IPS-18a (cell line): ENCODE measurements at regions not wholly inside any gene's neighbourhood (a gene's known extent, or its start where the extent isn't known, plus 50 kb on each side); places are given as distances from the start of the nearest gene placed in this dataset.

ENCODE experiments used
- H3K27ac ChIP-seq: one replicate; pipeline ENCODE4 v1.5.1; 2013; ENCODE audit warnings: low read length
- H3K27me3 ChIP-seq: one replicate; pipeline ENCODE4 v1.6.1; 2013; ENCODE audit warnings: mild to moderate bottlenecking, low read length; ENCODE audit not compliant: control insufficient read depth, insufficient read depth
- H3K36me3 ChIP-seq: one replicate; pipeline ENCODE4 v1.6.1; 2013; ENCODE audit warnings: low read depth, low read length; ENCODE audit not compliant: control insufficient read depth
- H3K4me1 ChIP-seq: one replicate; pipeline ENCODE4 v1.6.1; 2013; ENCODE audit warnings: low read depth, low read length; ENCODE audit not compliant: control insufficient read depth
- H3K4me3 ChIP-seq: one replicate; pipeline ENCODE4 v1.5.1; 2013; ENCODE audit warnings: low read length
- H3K9ac ChIP-seq: one replicate; pipeline ENCODE4 v1.6.1; 2013; ENCODE audit warnings: mild to moderate bottlenecking, low read length, moderate library complexity
- H3K9me3 ChIP-seq: one replicate; pipeline ENCODE4 v1.6.1; 2013; ENCODE audit warnings: low read depth, low read length; ENCODE audit not compliant: control insufficient read depth

- H3K27me3 ChIP-seq = peaks cover 14% of the 10 kb centered on the region
- peaks cover under 1% of the 10 kb centered on the region for H3K4me1 ChIP-seq
- no peak overlapping the region for H3K4me3 ChIP-seq
- H3K9ac ChIP-seq = no peak overlapping the region
- no peaks in the 10 kb centered on the region for H3K36me3 ChIP-seq
- no peak overlapping the region for H3K27ac ChIP-seq
- no peaks in the 10 kb centered on the region for H3K9me3 ChIP-seq
Measured at GRCh38 chr1:181187337-181188126, 99.0 kb downstream of the IER5 start.

- no peaks in the 10 kb centered on the region for H3K36me3 ChIP-seq
- no peak overlapping the region for H3K27ac ChIP-seq
- no peak overlapping the region for H3K9ac ChIP-seq
- H3K9me3 ChIP-seq = no peaks in the 10 kb centered on the region
- no peaks in the 10 kb centered on the region for H3K4me1 ChIP-seq
- H3K4me3 ChIP-seq = no peak overlapping the region
- H3K27me3 ChIP-seq = peaks cover 14% of the 10 kb centered on the region
Measured at GRCh38 chr1:181189245-181189644, 100.7 kb downstream of the IER5 start.

- Histone ChIP-seq H3K4me3 (peak overlapping the region; percentile 56), H3K4me1 (no peaks in the 10 kb centered on the region), H3K36me3 (no peaks in the 10 kb centered on the region), H3K9me3 (no peaks in the 10 kb centered on the region), H3K27me3 (peaks cover 14% of the 10 kb centered on the region), H3K27ac (no peak overlapping the region), H3K9ac (no peak overlapping the region)
Measured at GRCh38 chr1:181189691-181190363, 101.3 kb downstream of the IER5 start.

- no peaks in the 10 kb centered on the region for H3K9me3 ChIP-seq
- no peaks in the 10 kb centered on the region for H3K4me1 ChIP-seq
- peaks cover 14% of the 10 kb centered on the region for H3K27me3 ChIP-seq
- H3K27ac ChIP-seq = no peak overlapping the region
- H3K36me3 ChIP-seq = no peaks in the 10 kb centered on the region
- no peak overlapping the region for H3K9ac ChIP-seq
- peak overlapping the region; percentile 56 for H3K4me3 ChIP-seq
Measured at GRCh38 chr1:181190364-181191035, 102.0 kb downstream of the IER5 start.

GRCh38 chr1:181191494-181192040, 103.1 kb downstream of the IER5 start:
- Histone ChIP-seq H3K27ac (no peak overlapping the region), H3K9me3 (no peaks in the 10 kb centered on the region), H3K27me3 (peaks cover 14% of the 10 kb centered on the region), H3K4me3 (no peak overlapping the region), H3K9ac (no peak overlapping the region), H3K4me1 (no peaks in the 10 kb centered on the region), H3K36me3 (no peaks in the 10 kb centered on the region)

- H3K9ac ChIP-seq = no peak overlapping the region
- peaks cover 14% of the 10 kb centered on the region for H3K27me3 ChIP-seq
- H3K4me3 ChIP-seq = no peak overlapping the region
- H3K4me1 ChIP-seq = no peaks in the 10 kb centered on the region
- H3K36me3 ChIP-seq = no peaks in the 10 kb centered on the region
- no peak overlapping the region for H3K27ac ChIP-seq
- H3K9me3 ChIP-seq = no peaks in the 10 kb centered on the region
Measured at GRCh38 chr1:181192316-181192715, 103.8 kb downstream of the IER5 start.

GRCh38 chr1:181202986-181203555, 114.6 kb downstream of the IER5 start:
- Histone ChIP-seq H3K4me3 (no peak overlapping the region), H3K4me1 (peaks cover 13% of the 10 kb centered on the region), H3K9me3 (no peaks in the 10 kb centered on the region), H3K27me3 (no peaks in the 10 kb centered on the region), H3K9ac (no peak overlapping the region), H3K36me3 (no peaks in the 10 kb centered on the region), H3K27ac (no peak overlapping the region)

- H3K4me1 ChIP-seq = peaks cover 13% of the 10 kb centered on the region
- H3K36me3 ChIP-seq = no peaks in the 10 kb centered on the region
- H3K27me3 ChIP-seq = no peaks in the 10 kb centered on the region
- H3K9ac ChIP-seq = no peak overlapping the region
- H3K4me3 ChIP-seq = no peak overlapping the region
- no peaks in the 10 kb centered on the region for H3K9me3 ChIP-seq
- no peak overlapping the region for H3K27ac ChIP-seq
Measured at GRCh38 chr1:181204530-181204929, 116.0 kb downstream of the IER5 start.

- Histone ChIP-seq H3K4me1 (peaks cover 13% of the 10 kb centered on the region), H3K9me3 (no peaks in the 10 kb centered on the region), H3K27ac (no peak overlapping the region), H3K4me3 (no peak overlapping the region), H3K27me3 (no peaks in the 10 kb centered on the region), H3K36me3 (no peaks in the 10 kb centered on the region), H3K9ac (no peak overlapping the region)
Measured at GRCh38 chr1:181205901-181206300, 117.4 kb downstream of the IER5 start.

GRCh38 chr1:181206513-181206912, 118.0 kb downstream of the IER5 start:
- Histone ChIP-seq H3K4me3 (no peak overlapping the region), H3K27ac (no peak overlapping the region), H3K9me3 (no peaks in the 10 kb centered on the region), H3K9ac (no peak overlapping the region), H3K27me3 (no peaks in the 10 kb centered on the region), H3K4me1 (peaks cover 13% of the 10 kb centered on the region), H3K36me3 (no peaks in the 10 kb centered on the region)
